C4-2B (cell line): ENCODE measurements at regions not wholly inside any gene's neighbourhood (a gene's known extent, or its start where the extent isn't known, plus 50 kb on each side); places are given as distances from the start of the nearest gene placed in this dataset.

Source experiments
- ZFX ChIP-seq: fragments of 450-650 bp; IDR thresholded peaks from 2 replicates; pipeline ENCODE4 v1.6.1; 2017
- TF ChIP-seq, protein P1 (sequence below): fragments of 450-650 bp; conservative IDR thresholded peaks from 2 replicates; pipeline ENCODE4 v1.5.1; 2017; ENCODE audit warnings: mild to moderate bottlenecking

DNA sequence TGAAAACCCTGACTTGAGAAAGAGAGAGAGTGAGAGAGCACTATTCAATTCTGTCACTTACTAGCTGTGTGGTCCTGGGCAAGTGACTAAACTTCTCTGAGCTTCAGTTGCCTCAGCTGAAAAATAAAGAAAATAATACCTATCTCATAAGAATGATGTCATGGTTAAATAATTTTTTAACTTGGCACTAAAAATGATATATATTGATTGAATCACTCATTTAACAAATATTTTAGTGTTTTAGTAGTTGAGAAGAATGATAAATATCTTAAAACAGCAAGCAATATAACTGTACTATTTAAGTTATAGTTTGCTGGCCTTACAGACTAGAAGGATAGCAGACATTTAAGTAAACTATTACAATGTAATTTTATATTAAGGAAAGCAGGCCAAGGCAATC lies 764.2 kb downstream of the DIAPH3 start:
- TF ChIP-seq, protein P1, sequence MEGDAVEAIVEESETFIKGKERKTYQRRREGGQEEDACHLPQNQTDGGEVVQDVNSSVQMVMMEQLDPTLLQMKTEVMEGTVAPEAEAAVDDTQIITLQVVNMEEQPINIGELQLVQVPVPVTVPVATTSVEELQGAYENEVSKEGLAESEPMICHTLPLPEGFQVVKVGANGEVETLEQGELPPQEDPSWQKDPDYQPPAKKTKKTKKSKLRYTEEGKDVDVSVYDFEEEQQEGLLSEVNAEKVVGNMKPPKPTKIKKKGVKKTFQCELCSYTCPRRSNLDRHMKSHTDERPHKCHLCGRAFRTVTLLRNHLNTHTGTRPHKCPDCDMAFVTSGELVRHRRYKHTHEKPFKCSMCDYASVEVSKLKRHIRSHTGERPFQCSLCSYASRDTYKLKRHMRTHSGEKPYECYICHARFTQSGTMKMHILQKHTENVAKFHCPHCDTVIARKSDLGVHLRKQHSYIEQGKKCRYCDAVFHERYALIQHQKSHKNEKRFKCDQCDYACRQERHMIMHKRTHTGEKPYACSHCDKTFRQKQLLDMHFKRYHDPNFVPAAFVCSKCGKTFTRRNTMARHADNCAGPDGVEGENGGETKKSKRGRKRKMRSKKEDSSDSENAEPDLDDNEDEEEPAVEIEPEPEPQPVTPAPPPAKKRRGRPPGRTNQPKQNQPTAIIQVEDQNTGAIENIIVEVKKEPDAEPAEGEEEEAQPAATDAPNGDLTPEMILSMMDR: no peak
- TF ChIP-seq ZFX: no peak
